ENCODE measurements at regions not wholly inside any gene's neighbourhood (a gene's known extent, or its start where the extent isn't known, plus 50 kb on each side); places are given as distances from the start of the nearest gene placed in this dataset.

DNA sequence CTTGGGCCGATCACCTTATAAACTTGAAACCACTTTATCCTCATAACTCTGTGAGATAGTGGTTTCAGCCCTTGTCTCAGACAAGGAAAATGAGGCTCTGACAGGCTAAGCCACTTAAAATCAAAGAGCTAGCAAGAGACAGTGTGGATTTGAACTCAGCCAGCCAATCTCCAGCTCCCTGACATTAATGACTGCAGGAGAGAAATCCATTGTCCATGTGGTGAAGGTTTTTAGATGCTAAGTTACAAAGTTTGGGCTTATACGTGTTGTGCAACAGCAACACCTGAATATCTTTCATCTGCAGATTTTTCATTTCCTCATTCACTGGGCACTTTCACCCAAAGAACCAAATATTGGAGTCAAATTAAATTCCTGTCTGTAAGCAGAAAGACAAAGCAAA is 501.3 kb downstream of the GRIN2A start:
- Histone ChIP-seq H2AFZ (ENCODE audit: low read depth, low read length, severe bottlenecking) (no peak overlapping the region), H3K4me2 (ENCODE audit: low read depth, low read length, poor library complexity, severe bottlenecking) (no peak overlapping the region), H3K27me3 (ENCODE audit: low read length) (no peaks in the 10 kb centered on the region), H3K9me2 (replicated peaks; ENCODE audit: insufficient read depth, low read length) (no peaks in the 10 kb centered on the region), H3K27ac (ENCODE audit: low read depth, low read length) (no peak overlapping the region), H3K4me3 (ENCODE audit: insufficient read depth, low read length, poor library complexity, severe bottlenecking) (no peak overlapping the region), H3K36me3 (ENCODE audit: low read length) (no peaks in the 10 kb centered on the region), H3K9ac (ENCODE audit: low read length) (no peak overlapping the region), H4K20me1 (ENCODE audit: low read depth, low read length) (no peaks in the 10 kb centered on the region), H3F3A (ENCODE audit: insufficient read depth) (no peaks in the 10 kb centered on the region), H3K9me3 (ENCODE audit: insufficient read depth, low read length) (no peaks in the 10 kb centered on the region), H3K79me2 (ENCODE audit: insufficient read depth, low read length) (no peaks in the 10 kb centered on the region)
- TF ChIP-seq EZH2phosphoT487 (conservative IDR thresholded peaks at IDR 0.05; ENCODE audit: low read length): no peak
- TF ChIP-seq, protein P1, sequence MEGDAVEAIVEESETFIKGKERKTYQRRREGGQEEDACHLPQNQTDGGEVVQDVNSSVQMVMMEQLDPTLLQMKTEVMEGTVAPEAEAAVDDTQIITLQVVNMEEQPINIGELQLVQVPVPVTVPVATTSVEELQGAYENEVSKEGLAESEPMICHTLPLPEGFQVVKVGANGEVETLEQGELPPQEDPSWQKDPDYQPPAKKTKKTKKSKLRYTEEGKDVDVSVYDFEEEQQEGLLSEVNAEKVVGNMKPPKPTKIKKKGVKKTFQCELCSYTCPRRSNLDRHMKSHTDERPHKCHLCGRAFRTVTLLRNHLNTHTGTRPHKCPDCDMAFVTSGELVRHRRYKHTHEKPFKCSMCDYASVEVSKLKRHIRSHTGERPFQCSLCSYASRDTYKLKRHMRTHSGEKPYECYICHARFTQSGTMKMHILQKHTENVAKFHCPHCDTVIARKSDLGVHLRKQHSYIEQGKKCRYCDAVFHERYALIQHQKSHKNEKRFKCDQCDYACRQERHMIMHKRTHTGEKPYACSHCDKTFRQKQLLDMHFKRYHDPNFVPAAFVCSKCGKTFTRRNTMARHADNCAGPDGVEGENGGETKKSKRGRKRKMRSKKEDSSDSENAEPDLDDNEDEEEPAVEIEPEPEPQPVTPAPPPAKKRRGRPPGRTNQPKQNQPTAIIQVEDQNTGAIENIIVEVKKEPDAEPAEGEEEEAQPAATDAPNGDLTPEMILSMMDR (IDR thresholded peaks at IDR 0.05; ENCODE audit: insufficient read depth, low read length, poor library complexity, severe bottlenecking): no peak

DNA sequence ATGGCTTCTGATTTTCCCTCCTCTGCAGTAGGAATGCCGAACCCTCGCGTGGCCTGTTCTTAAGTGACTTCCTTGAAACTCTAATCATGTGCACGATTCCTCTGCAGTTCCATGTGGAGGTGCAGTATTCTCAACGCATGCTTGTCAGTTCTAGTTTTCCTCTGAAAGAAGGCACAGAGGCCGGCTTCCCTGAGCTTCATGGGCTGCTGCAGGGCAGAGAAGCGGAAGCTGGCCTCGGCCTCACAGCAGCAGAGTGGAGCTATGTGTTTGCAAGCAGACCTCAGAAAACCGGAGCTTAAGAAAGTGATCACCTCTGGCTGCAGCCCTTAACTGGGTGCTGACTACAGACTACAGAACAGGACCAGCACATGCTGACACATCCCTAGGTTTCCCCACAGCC is 500.7 kb downstream of the GRIN2A start:
- no peak overlapping the region for H3K9ac ChIP-seq (ENCODE audit: low read length)
- no peak for TF ChIP-seq EZH2phosphoT487 (conservative IDR thresholded peaks at IDR 0.05; ENCODE audit: low read length)
- TF ChIP-seq, protein P1 (IDR thresholded peaks at IDR 0.05; ENCODE audit: insufficient read depth, low read length, poor library complexity, severe bottlenecking): no peak
- H3K27ac ChIP-seq (ENCODE audit: low read depth, low read length): no peak overlapping the region
- no peak overlapping the region for H2AFZ ChIP-seq (ENCODE audit: low read depth, low read length, severe bottlenecking)
- no peaks in the 10 kb centered on the region for H3K9me3 ChIP-seq (ENCODE audit: insufficient read depth, low read length)
- H3K36me3 ChIP-seq (ENCODE audit: low read length): no peaks in the 10 kb centered on the region
- no peaks in the 10 kb centered on the region for H3K79me2 ChIP-seq (ENCODE audit: insufficient read depth, low read length)
- H4K20me1 ChIP-seq (ENCODE audit: low read depth, low read length): no peaks in the 10 kb centered on the region
- no peak overlapping the region for H3K4me3 ChIP-seq (ENCODE audit: insufficient read depth, low read length, poor library complexity, severe bottlenecking)
- H3K27me3 ChIP-seq (ENCODE audit: low read length): no peaks in the 10 kb centered on the region
- no peak overlapping the region for H3K4me2 ChIP-seq (ENCODE audit: low read depth, low read length, poor library complexity, severe bottlenecking)
- no peaks in the 10 kb centered on the region for H3F3A ChIP-seq (ENCODE audit: insufficient read depth)
- no peaks in the 10 kb centered on the region for H3K9me2 ChIP-seq (replicated peaks; ENCODE audit: insufficient read depth, low read length)

DNA sequence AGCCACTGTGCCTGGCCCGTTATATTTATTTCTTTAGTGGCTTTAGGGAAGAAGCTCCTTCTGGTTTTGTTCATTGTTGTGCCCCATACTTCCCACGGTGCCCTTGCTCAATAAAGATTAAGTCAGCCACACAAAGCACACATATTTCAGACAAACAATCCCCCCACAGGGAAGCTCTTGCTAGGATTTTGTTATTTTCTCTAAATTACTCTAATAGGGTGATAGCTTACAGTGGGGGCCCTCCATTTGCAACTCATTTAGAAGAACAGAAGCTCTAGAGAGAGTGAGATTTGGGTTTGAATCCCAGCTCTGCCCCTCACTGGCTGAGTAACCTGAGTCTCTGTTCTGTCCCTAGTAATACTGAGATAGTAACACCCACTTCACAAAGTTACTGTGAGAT is 499.9 kb downstream of the GRIN2A start:
- H3F3A ChIP-seq (ENCODE audit: insufficient read depth): no peaks in the 10 kb centered on the region
- no peak overlapping the region for H2AFZ ChIP-seq (ENCODE audit: low read depth, low read length, severe bottlenecking)
- no peak overlapping the region for H3K9ac ChIP-seq (ENCODE audit: low read length)
- no peaks in the 10 kb centered on the region for H3K27me3 ChIP-seq (ENCODE audit: low read length)
- no peak overlapping the region for H3K4me2 ChIP-seq (ENCODE audit: low read depth, low read length, poor library complexity, severe bottlenecking)
- TF ChIP-seq, protein P1 (IDR thresholded peaks at IDR 0.05; ENCODE audit: insufficient read depth, low read length, poor library complexity, severe bottlenecking): no peak
- TF ChIP-seq EZH2phosphoT487 (conservative IDR thresholded peaks at IDR 0.05; ENCODE audit: low read length): no peak
- no peaks in the 10 kb centered on the region for H4K20me1 ChIP-seq (ENCODE audit: low read depth, low read length)
- H3K36me3 ChIP-seq (ENCODE audit: low read length): no peaks in the 10 kb centered on the region
- H3K27ac ChIP-seq (ENCODE audit: low read depth, low read length): no peak overlapping the region
- H3K9me3 ChIP-seq (ENCODE audit: insufficient read depth, low read length): no peaks in the 10 kb centered on the region
- no peaks in the 10 kb centered on the region for H3K9me2 ChIP-seq (replicated peaks; ENCODE audit: insufficient read depth, low read length)
- no peak overlapping the region for H3K4me3 ChIP-seq (ENCODE audit: insufficient read depth, low read length, poor library complexity, severe bottlenecking)
- no peaks in the 10 kb centered on the region for H3K79me2 ChIP-seq (ENCODE audit: insufficient read depth, low read length)
